ENCODE measurements at regions not wholly inside any gene's neighbourhood (a gene's known extent, or its start where the extent isn't known, plus 50 kb on each side); places are given as distances from the start of the nearest gene placed in this dataset.

DNA sequence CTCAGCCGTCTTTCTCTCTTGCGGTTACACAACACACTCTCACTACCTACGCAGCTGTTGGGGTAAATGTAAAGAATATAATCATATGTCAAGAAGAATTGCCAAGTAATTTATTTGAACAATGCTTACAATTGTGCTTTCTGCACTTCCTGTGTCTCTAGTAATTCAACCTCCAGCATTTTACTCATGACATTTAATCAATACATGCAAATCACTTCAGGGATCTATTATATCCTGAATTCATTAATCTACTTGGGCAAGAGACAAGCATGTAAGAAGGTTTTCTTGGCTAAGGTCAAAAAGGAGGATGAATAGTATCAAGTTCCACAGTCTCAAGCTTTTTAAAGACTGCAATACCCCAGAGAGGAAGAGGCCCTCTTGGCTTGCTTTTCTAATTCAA is 562.9 kb upstream of the ADARB2 start:
- no peak for DNase-seq

DNA sequence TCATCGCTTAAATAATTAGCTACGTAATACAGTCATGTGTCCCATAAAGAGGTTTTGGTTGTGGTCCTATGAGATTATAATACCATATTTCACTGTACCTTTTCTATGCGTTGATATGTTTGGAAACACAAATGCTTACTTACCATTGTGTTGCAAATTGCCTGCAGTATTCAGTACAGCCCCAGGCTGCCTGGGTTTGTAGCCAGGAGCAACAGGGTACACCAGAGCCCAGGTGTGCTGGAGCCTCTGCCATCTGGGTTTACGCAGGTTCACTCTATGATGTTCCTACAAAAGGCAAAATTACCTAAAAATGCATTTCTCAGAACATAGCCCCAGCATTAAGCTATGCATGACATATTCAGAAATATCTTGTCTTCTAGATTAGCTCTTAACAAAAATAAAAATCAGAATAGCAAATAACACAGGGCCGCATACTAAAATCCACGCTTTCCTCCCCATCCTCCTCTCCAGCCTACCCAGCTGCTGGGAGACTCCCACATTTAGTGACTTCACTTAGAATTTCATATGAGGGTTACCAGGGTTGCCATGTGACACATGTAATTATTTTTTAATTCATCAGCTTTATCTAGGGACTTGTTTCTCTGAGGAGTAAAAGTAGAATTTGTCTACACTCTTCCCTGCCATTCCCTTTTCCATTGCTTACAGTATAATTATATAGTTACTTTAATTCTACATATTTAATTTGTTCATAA is 559.0 kb upstream of the ADARB2 start:
- DNase-seq: no peak

DNA sequence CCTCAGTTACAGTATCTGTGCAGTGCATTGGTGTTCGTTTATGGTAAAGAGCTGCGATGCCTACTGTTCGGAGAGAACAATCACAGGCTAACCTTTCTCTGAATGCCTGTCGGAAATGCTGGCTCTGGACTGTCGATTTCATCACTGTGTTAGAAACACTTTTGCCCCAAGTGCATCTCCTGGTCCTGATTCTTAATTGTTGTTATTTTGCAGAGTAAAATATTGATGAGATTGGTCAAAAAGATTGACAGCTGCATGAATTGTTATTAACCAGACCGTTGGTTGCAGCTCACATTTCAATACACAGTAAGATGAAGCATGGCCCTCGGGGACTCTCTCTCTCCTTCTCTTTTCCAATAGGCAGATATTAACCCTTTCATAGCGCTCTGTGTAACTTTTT is 557.4 kb upstream of the ADARB2 start:
- no peak for DNase-seq

DNA sequence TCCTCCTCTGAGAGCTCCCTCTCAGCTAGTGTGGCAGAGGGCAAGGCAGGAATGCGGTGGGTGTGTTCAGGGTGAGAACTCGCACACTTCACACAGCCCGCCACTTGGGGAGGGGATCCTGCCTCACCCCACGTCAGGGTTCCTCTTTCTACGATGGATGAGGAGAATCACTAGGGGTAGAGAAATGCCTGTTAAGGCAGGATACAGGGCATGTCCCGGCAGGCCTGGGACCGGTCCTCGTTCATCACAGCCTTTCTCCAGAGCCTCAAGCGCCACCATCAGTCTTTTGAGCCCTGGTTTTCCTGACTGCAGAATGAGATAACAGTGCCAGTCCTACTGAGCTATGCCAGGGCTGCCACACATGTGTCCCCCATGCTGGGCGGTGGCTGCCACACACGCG is 546.7 kb upstream of the ADARB2 start:
- no peak for DNase-seq

DNA sequence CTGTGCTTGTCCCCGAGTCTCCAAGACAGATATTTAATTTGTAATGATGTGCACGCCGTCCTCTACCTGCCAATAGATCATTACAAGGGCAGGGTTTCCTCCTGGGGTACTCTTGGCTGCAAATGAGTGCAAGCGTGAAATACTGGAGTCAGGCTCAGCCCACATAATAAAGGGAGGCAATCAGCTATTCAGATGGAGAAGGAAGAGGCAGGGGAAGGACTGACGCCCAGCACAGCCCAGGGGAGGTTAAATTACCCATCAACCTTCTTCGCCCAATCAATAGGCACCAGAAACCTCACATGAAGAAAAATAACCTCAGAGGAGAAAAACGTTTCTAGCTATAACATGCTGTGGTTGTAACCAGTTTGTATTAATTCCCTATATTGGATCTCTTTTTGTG is 544.9 kb upstream of the ADARB2 start:
- no peak for DNase-seq

DNA sequence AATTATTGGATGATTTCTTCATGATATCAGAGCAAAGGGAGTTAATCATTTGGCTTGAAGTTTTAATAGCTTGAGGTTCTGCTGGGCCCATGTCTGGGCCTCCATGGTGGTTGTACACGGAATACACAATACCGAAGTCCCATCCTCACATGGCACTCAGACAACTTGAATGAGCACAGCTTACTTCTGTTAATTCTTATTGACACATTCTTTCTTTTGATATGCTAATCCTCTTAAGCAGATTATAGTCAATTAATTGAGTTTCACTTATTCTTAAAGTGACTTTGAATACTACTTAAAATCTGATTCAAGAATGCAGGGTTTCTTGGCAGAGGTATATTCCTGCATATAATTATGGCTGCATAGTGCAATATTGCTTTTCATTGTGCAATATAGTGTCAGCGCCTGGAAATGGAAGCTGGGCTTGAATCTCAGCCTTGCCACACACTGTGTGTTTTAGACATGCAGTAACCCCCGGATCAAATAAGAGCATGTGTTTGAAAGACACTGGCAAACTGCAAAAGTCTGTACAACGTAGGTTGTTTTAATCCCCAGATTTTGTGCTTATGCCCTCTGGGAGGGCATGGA is 543.5 kb upstream of the ADARB2 start:
- DNase-seq: no peak

DNA sequence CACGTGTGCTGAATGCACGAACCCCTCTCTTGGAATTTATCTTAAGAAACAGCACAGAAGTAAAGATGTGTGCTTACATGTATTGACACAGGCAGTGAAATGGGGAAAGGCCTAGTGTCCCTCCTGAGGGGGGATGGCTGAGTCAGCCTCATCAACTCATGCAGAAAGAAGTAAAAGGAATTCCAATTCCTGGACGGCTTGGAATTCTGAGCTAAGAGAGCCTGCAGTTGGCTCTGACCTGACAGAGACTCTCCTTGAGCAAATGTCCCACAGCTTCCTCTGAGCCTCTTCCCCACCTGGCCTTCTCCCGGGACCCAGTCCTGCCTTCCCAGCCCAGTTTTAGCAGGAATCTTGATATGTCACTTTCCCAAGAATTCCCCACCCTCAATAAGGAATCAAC is 542.4 kb upstream of the ADARB2 start:
- DNase-seq: peak; percentile 79

DNA sequence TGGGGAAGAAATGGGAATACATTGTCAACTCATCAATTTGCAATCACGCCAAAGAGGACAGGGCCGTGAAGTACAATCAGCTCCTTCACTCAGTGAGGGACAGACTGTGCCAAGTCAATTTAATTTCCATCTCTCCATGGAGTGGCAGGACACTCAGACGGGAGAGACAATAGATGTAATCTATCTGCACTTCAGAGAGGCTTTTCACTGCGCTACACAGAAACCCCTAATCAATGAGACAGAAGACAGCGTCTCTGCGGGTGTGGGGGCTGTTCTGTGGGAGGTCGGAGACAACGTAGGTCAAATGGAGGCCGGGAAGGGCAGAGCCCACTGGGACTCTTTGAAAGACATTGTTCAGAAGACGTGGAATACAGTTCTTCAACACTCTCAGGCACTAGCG is 541.0 kb upstream of the ADARB2 start:
- no peak for DNase-seq

DNA sequence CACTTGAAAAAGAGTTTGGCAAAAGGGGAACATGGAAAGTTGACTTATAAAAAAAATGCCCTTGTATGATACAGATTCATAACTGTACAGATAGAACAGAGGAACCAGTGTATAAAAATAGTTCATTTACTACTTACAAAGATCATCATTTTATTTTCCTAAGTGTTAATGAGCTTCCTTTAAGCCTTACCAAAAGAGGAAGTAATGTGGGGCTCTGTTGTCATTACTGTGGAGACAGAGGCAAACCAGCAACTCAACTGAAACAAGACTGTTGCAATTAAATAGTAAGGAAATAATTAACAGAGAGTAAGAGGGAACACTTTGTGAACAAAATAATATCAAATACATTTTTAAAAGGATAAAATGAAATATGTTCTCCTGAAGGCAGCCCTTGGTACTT is 526.2 kb upstream of the ADARB2 start:
- no peak for DNase-seq

DNA sequence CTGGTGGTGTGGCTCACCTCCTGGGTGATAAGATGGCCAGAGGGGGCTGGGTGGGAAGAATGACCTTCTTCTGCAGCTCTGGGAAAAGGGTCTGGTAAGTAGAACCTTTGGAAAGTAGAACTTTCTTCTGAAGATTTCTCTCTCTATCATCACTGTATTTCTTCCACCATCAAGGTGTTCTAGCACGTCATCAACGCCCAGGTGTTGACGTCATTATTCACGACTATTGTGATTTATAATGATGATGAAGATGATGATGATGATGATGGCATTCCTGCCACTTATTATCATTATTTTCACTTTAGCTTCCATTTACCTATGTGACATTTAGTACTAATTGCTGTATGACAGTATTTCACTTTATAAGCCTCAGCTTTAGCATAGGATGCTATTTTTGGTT is 525.6 kb upstream of the ADARB2 start:
- no peak for DNase-seq

DNA sequence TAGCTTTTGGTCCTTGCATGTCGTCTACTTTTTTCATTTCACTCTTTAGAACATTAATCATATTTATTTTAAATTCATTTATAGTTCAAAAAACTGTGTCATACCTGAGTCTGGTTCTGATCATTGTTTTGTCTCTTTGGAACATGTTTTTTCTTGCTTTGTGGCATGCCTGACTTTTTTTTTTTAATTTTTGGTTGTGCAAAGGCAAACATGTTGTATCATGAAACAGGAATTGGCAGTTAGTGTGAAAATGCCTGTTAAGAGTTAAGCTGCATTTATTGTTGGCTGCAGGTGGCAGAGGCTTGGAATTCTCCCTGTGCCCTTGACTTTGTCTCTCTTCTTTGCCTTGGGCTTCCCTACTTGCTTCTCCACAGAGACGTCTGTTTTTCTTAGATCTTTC is 525.0 kb upstream of the ADARB2 start:
- DNase-seq: no peak

DNA sequence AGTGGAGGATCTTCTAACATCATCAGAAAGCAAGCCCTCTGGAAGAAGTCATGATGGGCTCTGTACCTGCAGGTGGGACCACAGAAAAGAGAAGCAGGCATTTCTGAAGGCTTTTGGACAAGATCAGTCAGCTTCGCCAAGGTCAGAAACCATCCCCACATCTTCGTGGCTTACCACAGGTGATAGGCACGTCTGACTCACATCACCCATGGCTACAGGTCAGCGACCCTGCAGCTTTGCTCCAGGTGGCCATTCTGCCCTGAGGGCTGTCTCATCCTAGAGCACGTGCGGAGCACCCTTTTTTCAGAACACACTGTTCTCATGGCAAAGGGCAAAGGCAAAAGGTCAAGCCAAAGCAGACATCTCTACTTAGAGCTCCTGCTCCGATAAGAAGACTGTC is 518.9 kb upstream of the ADARB2 start:
- DNase-seq: no peak

DNA sequence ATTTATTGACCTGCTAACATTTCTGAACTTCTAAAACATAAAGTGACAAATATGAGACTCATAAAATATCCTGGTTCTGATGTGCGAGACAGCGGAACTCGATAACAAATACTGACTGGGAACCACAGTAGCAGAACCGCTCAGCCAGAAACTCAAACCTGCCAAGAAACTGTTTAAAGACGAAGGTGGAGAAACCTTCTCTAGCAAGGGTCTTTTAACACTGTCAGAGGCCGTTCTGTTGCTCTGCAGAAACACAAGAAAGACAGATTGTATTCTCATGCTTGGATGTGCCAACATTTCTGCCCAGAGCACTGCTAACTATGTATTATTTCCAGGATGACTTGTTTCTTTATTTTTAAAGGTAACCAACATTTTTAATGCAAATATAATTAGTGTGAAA is 514.8 kb upstream of the ADARB2 start:
- DNase-seq: no peak

DNA sequence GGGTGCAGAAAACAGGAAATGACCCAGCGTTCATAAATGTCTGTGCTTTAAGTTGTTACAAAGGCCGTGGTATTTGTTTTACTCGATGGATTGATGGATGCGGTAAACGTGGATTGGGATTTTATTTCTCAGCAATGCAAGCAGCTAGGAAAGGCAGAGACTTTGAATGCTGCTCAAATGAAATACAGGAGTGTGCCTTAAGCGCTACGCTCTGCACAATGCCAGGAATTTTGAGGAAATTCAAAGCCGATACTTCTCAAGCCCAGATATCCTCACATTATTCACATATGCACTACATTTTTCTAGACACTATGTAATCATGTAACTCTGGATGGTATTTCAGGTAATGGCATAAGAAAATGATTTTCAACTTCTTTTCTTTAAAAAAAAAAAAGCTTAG is 514.3 kb upstream of the ADARB2 start:
- DNase-seq: no peak

DNA sequence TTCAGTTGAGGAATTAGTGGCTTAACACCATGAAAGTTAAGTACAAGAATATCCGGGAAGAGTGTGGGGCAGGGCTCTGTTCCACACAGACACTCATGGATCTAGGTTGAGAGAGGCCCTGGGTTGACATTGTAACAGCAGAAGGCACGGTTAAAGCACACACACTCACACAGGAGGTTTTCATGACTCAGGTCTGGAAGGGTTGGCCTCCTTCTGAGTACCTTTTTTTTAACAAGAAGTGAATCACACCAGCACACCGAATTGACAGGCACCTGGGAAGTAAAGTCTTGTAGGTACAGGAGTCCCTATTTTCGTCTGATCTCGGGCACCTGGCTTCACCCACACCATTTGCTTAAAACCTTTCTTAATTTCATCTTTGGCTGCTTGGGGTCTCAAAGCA is 509.4 kb upstream of the ADARB2 start:
- DNase-seq: no peak

DNA sequence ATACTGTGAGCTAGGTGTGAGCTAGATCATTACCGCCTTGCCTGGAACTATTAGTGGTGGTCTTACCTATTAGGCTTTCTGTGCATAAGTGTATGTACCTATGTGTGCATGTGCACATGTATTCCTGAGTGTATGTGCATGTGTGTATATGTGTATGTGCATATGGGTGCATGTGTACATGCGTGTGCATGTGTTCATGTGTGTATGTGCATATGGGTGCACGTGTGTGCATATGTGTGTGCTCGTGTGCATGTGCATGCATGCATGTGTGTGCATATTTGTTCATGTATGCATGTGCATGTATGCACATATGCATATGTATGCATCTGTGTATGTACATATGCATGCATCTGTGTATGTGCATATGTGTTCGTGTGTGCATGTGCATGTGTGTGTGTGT is 508.3 kb upstream of the ADARB2 start:
- DNase-seq: no peak

DNA sequence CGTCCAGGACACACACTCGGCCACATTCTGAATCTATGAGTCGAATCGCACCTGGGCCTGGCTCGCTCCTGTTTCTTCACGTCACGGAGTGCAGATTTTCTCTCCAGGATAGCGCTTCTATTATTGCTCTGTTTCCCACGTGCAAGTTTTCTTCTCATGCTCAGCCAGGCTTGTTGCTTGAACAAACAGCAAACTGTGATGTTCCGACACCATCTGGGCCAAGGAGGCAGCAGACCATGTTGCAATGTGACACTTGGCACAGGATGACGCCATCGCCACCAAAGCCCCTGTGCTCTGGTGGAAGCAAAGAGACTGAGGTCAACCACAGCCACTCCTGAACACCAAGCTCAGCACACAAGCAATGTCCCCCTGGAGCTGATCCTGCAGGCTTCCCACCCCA is 507.1 kb upstream of the ADARB2 start:
- no peak for DNase-seq

DNA sequence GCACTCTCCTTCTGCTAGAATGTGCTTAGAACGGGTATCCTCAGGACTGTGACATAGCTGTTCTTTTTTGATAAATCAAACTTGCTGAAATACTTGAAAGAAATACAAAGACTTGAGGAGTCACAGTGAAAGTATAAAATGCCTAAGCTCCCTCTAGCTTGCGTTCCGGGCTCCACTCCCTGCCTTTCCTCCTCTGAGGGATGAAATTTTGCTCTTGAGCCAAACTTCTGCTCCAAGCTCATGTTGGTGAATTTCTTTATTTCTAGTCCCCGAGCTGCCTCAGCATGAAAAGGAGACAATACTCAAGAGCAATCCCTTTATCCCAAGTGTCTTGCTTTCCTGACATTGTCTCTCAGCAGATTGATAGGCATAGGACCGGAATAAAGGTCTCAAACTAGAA is 499.6 kb upstream of the ADARB2 start:
- no peak for DNase-seq

DNA sequence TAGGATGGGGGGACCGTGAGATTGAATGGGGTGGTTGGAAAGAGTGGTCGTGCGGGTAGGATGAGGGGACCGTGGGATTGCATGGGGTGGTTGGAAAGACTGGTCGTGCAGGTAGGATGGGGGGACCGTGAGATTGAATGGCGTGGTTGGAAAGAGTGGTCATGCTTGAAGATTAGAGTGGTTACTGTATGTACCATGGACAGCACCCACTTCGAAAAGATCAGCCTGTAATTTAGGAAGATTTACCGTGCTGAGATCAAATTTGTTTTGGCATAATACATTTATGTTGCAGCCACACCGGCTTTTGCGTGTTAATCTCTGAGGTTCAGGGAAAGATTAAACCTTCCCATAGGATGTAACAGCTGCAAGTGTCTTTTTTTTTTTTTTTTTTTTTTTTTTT is 495.2 kb upstream of the ADARB2 start:
- DNase-seq: no peak

DNA sequence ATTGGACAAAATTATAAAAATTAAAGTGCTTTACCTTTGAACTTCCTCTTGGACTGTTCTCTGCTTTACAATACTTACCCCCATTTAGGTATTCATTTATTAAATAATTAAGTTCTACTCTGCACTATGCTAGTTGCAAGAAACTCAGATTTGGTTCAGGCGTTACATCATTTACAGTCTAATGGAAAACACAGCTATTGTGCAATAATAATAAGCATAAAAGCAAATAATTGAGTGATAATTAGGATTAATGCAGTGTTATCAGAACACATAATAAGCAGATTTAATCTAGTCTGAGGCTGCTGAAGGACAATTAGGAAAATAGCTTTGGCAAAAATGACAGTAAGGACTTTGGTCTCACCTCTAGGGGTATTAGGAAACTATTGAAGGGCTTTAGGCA is 493.2 kb upstream of the ADARB2 start:
- no peak for DNase-seq

DNA sequence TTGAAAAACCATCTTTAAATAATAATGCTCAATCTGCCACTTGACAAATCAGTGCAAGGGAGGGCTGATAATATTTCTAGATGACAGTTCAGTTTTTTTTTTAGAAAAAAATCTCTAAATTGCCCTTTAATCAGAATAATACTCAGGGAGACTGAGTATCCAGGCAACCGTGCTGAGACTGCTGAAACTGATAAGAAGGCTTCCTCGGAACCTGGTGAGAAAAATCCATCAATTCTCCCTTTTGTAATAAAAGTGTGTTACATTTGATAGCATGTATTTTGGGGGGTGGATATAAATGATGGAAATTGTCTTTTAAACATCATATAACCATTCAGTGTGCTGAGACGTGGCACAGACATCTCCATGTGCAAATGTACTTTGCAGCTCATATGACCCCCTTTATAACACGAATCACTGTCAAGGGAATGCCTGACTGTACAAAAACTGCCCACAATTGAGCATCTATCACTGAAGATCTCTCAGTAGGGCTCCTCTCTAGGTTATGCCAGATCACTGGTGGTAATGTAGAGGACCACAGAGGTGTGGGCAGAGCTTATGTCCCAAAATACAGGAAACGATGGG is 491.1 kb upstream of the ADARB2 start:
- DNase-seq: no peak

DNA sequence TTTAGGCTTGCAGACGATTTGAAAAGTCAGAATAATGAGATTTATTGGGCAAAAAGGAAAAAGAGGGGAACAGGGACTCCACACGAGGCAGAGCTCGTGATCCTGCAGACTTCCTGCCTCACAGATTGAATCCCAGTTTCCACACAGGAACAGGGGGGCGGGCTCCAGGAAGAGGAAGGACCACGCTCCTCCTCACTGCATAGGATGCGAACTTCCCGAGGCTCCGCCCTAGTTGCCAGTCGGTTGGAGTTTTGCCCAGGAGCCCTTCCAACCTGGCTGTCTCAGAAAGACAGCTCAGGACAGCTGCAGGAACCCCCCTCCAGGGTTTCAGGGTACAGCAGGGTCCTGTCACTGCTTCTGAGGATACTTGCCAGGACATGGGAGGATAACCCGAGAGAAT is 488.3 kb upstream of the ADARB2 start:
- no peak for DNase-seq

DNA sequence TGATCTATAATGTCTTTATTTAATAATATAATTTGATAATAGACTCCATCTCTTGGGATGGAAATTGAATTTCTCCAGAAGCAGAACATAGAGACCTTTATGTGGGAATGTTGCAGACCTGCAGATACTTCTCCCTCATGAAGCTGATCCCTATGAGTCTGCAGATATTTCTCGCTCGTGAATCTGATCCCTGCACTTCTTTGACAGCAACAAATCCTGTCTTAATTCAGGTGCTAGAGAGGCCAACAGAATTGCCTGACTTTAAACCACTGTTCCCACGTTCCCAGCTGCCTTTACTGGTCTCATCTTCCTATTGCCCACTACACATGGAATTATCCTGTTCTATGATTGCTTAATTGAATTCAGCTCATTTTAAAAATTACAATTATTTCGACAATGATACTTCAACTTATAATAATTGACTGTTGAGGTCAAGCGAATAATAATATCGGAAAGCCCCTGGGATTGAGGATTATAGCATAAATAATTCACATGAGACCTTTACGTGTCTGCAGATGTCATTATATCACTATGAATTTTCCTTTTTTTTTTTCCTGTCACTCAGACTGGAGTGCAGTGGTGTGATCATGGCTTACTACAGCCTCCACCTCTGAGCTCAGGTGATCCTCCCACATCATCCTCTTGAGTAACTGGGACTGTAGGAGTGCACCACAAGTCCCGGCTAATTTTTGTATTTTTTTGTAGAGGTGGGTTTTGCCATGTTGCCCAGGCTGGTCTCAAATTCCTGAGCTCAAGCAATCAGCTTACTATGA is 486.4 kb upstream of the ADARB2 start:
- DNase-seq: no peak

DNA sequence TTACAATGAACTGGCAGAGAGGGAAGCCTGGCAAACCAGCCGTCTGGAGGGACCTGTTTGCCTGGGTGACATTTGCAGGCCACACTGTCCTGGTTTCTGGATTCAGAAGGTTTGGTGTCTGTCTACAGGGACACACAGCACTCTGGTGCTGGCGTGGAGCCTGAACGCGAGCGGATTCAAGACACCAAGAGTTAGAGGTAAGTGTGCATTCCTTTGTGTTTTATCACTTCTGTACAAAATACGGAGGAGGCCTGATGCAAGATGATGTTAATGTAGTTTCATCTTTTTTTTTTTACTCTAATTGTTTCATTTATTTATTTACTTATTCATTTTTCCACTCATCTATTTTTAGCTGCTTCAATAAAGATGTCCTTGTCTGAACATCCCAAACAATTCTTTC is 485.3 kb upstream of the ADARB2 start:
- no peak for DNase-seq

Measured in islet precursor cell (in vitro differentiated cells).